T-helper 1 cell (primary cell): ENCODE measurements at regions not wholly inside any gene's neighbourhood (a gene's known extent, or its start where the extent isn't known, plus 50 kb on each side); places are given as distances from the start of the nearest gene placed in this dataset.
"Not testable (repeated sequence)": the region's sequence is repeated elsewhere in the genome, so short reads cannot be mapped to it uniquely, and the experiment has no call there.

Source experiments
- DNase-seq, 5 donors: peaks; one replicate each; pipeline ENCODE4 v3.0.0-alpha.2; 2012 to 2020

DNA sequence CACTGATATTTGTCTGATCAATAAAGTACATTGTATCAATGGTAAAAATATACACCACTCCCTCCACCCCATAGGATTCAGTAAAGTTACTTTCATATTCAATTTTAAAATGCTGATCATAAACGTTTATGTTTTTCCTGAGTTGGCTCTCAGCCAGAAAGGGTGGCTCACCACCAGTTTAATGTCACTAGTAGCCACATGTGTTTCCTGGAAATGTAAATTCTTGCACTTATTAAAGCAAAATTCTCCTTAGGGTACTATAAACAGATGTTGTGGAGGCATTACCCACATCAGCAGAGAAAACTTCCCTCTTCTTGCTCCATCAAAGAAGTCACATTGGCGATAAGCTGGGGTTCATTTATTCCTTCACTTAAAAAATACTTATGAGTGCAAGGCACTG is 210.3 kb downstream of the SREK1 start:
- no peak for DNase-seq

DNA sequence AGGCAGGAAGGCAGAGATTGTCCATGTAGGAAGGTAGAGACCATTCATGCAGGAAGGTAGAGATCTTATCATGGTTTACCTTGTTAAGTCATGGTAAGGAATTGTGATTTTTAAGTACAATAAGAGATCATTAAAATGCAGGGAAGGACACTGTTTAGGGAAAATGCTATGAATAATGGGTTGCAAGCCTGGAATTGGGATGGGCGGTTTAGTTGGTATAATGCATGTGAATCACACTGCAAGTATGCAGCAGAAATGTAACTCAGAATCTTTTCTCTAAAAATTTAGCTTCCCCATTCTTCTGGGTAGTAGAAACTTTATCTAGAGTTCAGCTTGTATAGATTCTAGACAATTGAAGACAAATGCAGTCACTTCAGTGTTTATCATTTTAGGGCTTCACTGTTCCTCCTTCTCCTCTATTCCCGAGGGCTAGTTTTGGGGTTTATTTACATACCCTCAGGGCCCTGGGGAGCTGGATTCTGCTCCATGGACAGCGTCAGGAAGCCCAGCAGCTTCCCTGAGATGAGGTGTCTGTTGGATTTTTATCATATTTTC is 212.0 kb downstream of the SREK1 start:
- no peak for DNase-seq

DNA sequence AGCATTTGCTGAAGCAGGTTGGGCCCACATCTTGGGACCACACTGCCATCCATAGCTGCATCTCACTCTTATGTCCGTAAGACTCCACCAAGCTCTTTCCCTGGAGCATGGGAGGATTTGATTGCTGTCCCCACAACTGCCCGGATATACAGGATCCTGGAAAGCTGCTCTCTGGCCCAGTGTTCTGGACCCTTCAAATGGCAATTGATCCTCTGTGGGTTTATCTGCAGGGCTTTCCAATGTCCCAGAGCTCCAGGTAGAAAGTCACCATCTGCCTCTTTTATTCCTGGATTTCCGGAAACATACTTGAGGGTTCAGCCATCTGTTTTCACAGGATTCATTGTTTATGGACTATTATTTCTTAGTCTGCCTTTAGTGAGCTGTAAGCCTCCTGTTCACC is 214.6 kb downstream of the SREK1 start:
- no peak for DNase-seq

DNA sequence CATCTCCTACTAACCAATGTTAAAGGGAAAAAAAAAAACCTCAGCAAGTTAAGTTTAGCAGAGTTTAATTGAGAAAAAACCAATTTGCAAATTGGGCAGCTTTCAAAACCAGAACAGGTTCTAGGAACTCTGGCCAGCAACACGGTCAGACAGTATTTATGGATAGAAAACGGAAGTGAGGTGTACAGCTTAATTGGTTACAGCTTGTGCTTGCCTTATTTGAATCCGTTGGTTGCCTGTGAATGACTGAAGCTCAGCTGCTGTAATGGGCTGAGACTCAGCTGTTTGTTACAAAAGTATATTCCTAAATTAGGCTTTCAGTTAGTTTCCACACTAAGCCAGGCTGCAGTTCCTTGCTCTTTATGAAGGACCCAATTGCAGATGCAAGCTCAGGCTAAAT is 217.0 kb downstream of the SREK1 start:
- no peak for DNase-seq

DNA sequence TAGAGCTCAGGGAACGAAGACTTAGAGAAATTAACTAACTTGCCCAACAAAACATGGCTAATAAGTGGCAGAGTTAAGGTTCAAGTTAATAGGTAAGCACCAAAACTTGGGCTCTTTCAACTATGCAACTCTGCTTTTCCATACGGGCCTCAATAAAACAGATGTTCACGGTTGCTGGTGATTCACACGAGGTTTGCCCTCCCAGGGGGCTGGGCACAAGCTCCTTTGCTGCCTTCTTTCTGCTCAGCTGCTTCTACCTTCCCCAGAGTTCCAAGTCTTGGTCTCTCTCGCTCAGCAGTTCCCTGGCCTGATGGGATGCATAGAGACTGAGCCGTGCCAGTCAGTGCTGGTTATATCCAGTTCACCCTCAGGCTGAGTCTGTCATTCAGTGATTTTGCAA is 217.9 kb downstream of the SREK1 start:
- DNase-seq: no peak

DNA sequence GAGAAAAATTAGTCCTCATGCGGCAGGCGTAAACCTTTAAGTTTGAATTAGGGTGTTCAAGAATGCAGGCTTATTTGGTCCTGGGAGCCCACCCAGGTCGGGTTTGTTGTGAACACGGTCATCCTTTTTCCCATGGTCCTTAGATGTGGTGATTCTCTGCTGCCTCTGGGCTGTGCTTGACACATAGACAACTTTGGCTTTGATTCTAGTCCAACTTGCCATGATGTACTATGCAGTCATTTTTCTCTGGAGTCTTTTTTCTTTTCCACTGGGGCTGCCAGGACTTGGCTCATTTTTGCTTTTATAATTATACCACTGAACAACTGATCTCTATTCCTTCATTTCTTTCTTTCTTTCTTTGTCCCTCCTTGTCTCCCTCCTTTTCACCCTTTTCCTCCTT is 218.6 kb downstream of the SREK1 start:
- DNase-seq: no peak

DNA sequence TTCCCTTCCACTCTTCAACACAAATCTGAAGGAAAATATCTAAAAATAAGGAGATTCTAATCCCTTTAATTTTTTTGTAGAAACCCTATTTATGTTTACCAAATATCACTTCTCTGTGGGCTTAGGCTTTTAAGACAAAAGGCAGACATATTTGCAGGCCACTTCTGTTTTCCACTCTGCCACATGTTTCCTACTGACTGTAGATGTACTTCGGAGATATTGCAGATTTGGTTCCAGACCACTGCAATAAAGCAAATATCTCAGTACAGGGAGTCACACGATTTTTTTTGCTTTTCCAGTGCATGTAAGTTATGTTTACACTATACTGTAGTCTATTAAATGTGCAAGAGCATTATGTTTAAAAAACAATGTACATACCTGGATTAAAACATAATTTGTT is 219.0 kb downstream of the SREK1 start:
- DNase-seq: no peak

DNA sequence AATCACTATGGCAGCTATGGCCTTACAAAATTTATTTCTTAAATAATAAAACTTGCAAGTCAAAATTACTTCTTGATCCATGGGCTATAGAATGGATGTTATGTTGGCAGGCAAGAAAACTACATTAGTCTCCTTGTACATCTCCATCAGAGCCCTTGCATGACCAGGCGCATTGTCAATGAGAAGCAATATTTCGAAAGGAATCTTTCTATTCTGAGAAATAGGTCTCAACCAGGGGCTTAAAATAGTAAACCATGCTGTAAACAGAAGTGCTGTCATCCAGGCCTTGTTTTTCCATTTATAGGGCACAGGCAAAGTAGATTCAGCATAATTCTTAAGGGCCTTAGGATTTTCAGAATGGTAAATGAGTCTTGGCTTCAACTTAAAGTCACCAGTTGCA is 220.1 kb downstream of the SREK1 start:
- DNase-seq: no peak

DNA sequence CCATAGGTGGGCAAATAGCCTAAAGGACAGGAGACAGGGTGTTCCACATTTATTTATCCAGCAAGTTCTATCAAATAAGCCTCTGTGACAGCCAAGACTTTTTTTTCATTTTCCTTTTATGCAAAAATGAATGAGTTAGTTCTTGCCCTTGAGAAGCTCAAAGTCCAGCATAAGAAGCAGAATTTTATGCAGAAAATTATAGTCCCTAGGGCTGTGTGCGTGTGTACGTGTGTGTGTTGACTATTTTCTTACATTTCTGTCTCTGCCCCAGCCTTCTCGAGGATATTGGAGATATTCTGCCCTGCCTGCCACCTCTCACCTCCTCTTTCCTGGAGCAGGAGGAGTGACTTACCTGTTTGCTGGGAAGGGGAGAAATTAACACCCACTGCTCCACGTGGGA is 221.9 kb downstream of the SREK1 start:
- DNase-seq: no peak

DNA sequence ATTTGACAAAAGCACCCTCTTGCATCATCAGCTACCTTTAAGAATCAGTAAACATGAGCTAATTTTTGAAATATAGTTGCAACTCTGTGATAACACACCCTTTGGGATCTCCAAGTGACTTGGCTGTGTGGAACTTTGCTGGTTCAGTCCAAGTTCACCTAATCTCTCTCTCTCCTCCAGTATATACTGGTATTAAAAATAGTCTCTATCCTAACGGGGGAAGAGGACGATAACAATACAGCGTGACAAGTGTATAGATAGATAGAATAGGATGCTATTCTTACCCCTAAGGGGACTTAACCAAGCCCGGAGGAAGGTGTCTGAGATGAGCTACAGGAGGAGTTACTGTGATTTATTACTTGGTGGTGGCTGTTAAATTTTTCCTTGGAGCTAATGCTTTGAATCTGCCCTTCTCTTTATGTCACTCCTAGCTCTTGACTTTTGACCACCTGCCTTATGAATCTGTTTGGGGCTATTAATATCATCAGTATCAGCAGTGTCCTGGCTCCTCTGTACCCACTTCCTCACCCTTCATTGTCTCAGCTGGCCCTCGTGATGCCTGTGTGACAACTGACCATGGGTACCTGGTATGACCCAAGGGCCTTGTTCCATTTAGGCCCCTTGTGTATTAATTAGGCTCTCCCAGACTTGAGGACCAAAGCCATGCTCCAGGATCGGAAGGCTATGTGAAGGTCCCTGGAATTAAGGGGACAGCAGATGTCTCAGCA is 223.9 kb downstream of the SREK1 start:
- no peak for DNase-seq

DNA sequence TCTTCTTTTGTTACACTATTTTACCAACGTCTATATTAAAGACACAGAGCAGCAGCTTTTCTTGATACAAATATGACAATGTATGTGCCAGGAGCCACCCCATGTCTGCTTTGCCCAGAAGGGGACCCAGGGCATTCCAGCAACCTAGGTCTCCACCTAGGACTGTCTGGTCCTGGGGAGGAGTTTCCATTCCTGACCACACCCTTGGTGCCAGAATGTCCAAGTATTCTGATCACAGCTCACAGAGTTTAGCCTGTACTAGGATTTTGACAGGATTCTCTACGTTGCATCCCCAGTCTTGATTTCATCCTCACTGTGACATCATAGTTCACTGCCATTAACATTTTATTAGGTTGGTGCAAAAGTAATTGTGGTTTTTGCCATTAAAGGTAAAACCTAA is 224.7 kb downstream of the SREK1 start:
- DNase-seq: no peak

DNA sequence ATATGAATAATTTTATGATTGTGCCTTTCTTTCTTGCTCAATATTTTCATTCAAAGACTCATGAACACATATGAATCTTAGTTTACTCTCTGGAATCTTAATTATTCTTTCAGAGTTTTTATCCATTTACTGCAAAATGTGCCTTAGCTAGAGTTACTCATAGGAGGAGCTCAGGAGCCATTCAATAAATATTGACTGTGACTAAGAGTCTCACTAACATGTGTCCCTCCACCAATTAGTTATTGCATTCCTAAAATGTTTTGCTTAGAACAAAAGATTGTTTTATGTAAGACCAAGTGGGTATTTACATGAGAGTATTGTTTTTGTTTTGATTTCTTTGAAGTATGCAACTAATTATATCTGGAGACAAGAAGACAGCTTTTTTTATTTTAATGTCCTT is 218.4 kb upstream of the MAST4 start:
- no peak for DNase-seq

DNA sequence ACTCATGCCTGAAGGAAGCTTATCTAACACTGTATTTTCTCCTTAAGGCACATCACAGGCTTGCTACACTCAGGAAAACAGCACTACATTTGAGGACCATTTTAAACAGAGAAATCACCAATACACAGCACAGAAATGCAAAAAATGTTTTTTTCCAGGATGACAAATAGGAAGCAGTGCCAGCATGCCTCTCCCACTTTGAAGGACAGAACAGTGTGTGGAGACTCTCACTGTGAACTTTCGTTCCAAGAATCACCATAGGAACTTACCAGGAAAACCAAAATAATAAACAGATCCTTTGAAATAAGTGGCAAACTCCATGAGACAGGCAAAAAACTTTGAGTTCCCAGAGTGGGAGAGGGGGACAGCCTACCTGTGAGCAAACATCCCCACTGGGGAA is 217.8 kb upstream of the MAST4 start:
- no peak for DNase-seq

DNA sequence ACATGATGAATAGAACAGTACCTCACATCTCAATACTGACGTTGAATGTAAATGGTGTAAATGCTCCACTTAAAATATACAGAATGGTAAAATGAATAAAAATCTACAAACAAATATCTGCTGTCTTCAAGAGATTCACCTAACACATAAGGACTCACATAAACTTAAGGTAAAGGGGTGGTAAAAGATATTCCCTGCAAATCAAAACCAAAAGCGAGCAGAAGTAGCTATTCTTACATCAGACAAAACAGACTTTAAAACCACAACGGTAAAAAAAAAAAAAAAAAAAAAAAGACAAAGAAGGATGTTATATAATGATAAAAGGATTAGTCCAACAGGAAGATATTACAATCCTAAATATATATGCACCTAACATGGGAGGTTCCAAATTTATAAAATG is 214.0 kb upstream of the MAST4 start:
- DNase-seq: no peak

DNA sequence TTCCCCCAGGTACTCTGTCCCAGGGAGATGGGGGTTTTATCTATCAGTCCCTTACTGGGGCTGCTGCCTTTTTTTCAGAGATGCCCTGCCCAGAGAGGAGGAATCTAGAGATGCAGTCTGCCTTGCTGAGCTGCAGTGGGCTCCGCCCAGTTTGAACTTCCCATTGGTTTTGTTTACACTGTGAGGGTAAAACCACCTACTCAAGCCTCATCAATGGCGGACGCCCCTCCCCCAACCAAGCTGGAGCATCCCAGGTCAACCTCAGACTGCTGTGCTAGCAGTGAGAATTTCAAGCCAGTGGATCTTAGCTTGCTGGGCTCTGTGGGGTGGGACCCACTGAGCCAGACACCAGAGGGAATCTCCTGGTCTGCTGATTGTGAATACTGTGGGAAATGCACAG is 191.0 kb upstream of the MAST4 start:
- not testable (repeated sequence) for DNase-seq

DNA sequence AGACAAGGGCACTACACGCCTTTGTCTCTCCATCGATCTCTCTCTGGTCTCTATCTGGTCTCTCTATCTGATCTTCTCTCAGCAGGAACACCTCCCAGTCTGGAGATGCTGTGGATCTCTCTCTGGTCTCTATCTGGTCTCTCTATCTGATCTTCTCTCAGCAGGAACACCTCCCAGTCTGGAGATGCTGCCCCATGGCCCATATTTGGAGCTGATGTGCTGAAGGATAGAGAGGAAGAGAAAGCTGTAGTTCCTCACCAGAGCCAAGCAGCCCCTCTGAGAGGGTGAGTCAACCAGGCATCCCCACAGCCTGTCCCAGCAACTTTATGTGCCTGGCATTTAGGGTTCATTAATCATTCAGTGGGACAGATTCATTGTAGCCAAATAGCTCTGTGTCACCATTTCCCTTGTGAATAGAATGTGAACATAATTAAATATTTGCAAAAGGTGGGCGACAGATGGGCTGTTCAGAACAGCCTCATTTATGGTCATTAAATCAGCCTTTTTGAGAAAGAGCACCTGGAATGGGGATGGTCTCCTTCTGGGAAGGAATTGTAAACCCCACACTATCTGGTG is 189.3 kb upstream of the MAST4 start:
- no peak for DNase-seq

DNA sequence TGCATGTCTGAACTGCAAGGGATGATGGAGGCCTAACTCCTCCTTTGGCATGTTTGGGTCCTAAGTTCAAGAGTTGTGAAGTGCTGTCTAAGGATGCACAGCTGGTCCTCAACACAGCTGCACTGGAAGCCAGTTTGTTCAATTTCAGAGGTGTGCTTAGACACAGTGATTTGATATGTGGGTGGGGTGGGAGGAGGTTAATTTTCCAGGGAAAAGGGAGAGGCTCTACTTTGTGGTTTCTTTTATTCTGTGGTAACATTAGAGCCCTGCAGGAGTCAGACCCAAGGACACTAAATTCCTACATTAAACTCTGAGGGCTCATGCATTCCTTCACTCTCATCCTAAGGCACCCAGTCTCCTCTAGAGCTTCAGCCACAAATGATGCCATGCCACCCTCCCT is 188.4 kb upstream of the MAST4 start:
- DNase-seq: no peak

DNA sequence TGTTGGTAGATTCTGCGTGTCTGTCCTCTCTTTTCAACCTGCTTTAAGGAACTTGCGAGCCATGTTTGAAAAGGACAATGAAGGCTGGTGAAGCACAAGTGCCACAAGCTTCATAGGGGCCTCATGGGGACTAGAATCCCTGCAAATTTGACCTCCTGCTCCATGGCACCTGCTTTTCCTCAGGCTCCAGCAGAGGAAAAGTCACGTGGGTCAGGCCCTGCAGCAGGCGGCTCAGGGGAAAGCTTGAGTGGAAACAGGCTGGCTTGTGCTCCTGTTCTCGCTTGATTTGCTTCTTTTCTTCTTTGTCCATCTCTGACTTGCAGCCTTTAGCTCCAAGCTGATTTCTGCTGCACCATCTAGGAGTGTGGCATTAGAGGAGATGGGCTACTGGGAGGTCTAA is 187.6 kb upstream of the MAST4 start:
- no peak for DNase-seq

DNA sequence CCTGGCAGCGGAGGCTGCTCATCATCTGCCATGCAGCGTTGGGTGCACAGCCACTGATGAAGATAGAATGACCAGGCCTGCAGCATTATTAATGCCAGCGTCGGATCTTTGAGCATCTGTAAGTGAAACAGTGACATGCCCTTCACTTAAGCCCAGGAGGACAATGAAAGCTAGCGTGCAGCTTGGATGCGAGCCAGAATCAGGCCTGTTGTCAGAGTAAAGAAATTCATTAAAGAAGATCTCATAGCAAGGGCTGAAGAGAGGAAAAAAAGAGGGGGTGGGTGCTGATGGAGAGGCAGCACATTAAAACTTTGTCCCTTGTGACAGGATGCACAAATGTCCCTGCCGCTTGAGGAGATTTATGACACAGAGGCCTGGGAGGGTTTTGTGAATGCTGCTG is 186.1 kb upstream of the MAST4 start:
- no peak for DNase-seq

DNA sequence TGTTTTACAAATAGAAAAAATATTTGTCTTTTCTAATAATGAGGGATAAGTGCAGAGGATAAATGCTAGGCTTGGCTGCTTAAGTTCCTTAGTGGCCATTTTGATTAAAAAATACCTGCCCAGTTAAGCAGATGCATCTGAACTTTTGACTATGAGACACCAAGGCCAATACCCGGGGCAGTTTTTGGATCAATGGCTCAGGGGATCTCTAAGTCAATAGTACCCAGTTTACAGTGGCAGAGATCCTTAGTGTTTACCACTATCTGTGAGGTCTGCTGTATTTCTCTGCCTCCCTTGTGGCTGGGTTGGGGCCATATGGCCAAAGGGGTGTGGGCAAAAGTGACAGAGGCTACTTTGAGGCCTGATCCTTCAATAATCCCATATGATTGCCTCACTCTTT is 184.5 kb upstream of the MAST4 start:
- DNase-seq: no peak

DNA sequence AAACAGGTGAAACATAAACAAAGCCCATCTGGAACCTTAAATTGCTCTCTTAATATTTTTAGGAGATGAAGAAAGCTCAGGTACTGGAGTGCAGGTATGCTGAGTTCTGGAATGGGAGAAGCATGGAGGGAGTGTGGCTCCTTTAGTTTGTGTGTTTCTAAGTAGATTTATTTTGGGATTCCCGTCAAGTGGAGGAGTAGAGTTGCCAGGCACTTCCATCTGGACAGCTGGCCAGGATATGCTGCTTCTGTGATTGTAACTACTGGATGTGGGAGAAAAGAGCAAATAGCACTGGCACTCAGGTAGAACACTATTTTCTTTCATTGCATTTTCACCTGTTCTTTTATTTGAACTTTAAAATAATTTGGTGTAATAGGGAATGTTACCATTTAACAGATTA is 182.3 kb upstream of the MAST4 start:
- DNase-seq: no peak

DNA sequence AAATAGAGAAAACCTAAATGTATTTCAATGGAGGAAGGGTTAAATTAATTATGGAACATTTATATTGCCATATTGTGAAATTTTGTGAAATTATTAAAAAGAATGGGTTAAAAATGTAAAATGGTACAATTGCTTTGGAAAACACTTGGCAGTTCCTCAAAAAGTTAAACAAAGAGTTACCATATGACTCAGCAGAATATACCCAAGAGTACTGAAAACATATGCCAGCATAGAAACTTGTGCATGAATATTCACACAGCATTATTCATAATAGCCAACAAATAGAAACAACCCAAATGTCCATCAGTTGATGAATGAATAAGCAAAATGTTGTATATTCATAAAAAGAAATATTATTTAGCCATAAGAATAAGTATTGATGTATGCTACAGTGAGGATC is 181.0 kb upstream of the MAST4 start:
- DNase-seq: no peak

DNA sequence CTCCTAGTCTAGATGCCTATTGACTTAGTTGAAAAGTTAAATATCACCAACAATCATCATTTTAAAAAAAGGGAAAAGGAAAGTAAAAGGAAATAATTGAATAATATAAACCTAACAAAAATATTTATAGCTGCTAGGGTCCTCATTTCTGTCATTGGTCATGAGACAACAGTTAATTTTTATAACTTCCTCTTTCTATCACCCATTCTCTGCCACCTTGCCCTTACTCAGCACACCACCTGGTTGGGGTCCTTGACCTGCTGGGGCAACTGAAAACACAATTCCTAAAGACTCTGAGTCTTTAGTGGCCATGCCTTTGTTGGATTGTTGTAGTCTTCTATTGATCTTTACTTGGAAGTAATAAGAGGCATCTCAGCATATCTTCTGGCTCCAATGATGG is 179.5 kb upstream of the MAST4 start:
- no peak for DNase-seq

DNA sequence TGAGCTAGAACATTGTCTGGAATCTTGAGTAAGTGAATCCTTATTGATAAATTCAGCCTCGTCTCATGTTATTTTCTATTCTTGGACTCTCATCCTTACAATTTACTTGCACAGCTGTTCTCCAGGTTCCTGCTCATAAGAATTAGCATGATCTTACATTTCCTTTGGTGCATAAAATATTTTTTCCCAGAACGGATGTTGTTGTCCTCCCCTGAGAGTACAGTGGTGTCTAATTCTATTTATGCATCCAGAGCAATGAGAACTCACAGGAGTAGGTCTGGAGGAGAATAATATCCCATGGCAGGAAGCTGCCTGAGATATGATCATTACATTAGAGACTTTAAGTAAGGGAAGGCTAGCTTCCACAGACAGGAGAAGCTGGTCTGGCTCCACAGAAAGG is 178.4 kb upstream of the MAST4 start:
- no peak for DNase-seq

DNA sequence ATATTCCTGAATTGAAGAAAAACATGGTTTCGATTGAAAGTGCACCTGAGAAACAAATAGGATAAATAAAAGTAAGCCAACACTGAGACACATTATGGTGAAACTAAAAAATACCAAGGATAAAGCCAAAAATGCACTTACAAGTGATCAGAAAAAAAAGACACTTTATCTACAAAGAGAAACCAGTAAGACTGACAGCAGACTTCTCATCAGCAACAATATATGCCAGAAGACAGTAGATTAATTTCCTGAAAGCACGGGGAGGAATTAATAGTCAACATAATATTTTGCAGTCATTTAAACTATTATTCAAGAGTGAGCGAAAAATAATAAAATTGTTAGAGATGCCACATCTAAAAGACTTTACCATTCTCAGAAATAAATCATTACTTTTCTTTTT is 172.7 kb upstream of the MAST4 start:
- DNase-seq: no peak
